Fibroblast of lung (primary cell): ENCODE measurements at regions not wholly inside any gene's neighbourhood (a gene's known extent, or its start where the extent isn't known, plus 50 kb on each side); places are given as distances from the start of the nearest gene placed in this dataset.

Experiments
- CTCF ChIP-seq, 2 donors: IDR thresholded peaks in 1 of 2; conservative IDR thresholded peaks in 1 of 2; 1 replicate in 1 of 2; 2 replicates in 1 of 2; pipeline ENCODE4 v1.5.1; 2011 to 2012; ENCODE audit warnings: low read length in 2 of 2, control low read depth in 1 of 2, inconsistent platforms in 1 of 2, low read depth in 1 of 2, mild to moderate bottlenecking in 1 of 2
- EZH2 ChIP-seq: IDR thresholded peaks from 2 replicates; pipeline ENCODE4 v1.5.1; 2012; ENCODE audit warnings: low read length, control low read depth, mild to moderate bottlenecking; ENCODE audit errors: missing control alignments

GRCh38 chr7:118368958-118369357, 144.5 kb downstream of the ANKRD7 start:
- TF ChIP-seq CTCF (conservative IDR thresholded peaks at IDR 0.05 in 1 of 2, IDR thresholded peaks at IDR 0.05 in 1 of 2; ENCODE audit: low read depth in 1 of 2, low read length in 2 of 2) (no peak), EZH2 (no peak)
